GM19395 (cell line): ENCODE measurements at regions not wholly inside any gene's neighbourhood (a gene's known extent, or its start where the extent isn't known, plus 50 kb on each side); places are given as distances from the start of the nearest gene placed in this dataset.

Experiments
- ATAC-seq: cut with Tn5 transposase; IDR thresholded peaks from one replicate; pipeline ENCODE4 v1.9.1; 2021; ENCODE audit warnings: mild to moderate bottlenecking, moderate library complexity; ENCODE audit not compliant: unreplicated experiment

DNA sequence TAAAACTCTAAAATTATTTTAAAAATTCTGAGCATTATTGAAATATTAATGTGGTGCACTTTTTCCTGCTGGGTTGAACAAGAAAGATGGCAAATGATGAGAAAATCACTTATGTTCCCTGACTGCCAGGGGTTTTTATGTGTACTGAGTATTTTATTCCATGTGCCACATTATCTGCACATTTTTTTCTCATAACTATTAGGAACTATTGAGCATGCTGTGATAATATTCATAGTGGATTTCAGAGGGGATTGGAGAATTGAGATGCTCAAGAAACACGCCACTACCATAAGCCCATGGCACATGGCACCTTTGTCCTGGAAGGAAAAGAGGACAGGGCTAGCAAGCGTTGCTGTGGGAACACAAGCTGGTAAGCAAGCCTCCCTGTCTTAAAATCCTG lies 478.5 kb upstream of the GYPC start:
- no peak for ATAC-seq

DNA sequence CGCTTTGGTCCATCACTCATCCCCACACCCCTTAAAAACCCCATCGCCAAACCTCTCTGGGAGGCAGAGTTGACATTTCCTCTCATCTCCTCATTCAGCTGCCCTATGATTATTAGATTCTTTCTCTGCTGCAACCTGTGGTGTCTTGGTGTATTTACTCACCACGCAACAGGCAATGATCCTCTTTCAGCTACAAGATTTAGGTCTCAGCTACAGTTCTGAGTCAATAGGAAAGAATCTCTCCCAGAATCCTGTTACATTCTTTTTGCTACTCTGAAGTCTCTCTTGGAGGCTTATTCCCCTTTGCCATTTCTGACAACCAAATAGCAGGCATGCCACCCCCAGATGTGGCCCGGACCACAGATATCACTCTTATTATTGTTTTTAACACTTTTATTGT lies 468.3 kb upstream of the GYPC start:
- ATAC-seq: no peak

DNA sequence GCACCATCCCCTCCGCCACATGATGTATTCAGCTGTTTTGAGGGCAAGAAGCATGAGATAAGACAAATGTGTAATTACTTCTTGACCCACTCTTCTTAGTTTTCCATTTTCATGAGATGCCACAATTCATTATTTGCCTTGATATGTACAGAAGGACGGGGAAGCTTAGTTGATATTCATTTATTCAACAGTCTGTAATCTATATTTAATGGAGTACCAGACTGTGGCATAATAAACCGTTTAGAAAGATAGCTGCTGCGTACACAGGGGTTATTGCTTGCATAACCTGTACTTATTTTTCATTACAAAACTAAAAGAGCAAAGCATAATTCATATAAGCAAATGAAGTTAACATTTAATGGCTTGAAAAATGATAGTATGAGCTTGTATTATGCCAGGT lies 466.4 kb upstream of the GYPC start:
- ATAC-seq: no peak

DNA sequence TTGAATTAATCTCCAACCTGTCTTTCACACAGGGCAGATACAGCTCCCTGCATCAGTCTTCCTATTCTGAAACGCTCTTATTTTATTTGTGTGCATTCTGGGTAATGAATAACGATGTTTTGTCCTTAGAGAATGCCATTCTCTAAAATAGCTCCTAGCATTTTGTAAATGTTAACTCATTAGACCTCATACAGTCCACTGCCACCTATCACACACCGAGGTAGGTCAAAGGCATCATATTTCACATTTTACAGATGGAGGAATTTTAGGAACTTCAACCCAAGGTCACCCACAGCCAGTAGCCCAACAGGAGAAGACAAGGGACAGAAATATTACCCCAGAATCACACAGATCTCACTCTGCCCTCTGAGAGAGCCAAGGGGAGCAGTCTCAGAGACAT lies 455.4 kb upstream of the GYPC start:
- no peak for ATAC-seq

DNA sequence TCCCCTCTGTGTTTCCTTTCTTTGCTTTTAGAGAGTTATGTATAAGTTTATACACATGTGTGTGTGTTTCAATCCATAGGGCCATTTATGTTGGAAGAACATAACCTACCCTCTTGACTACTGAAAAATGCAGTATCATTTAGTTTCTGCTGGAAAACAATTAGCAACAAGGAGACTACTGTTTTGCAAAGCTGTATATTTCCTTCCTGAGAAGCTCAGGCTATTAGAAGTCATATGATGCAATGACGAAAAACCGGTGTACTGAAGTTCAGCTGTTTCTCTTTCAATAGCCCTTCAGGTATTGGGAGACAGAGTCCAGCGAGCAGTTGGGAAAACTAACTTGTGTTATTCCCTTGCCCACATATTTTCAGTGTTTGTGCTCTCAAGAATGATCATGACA lies 447.7 kb upstream of the GYPC start:
- ATAC-seq: no peak

DNA sequence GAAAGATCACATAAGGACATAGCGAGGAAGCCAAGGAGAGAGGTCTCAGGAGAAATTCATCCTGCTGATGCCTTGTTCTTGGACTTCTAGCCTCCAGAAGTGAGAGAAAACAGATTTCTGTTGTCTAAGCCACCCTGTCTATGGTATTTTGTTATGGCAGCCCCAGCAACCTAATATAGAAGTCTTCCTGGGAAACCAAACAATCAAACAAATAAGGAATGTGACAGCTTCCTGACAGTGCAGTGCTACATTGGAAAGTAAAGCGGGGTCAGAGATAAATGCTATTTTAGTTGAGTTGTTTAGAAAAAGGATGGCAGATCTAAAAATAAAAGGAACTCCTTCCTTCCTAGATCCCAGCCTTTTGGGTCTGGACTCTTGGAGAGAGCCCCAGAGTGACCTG lies 443.2 kb upstream of the GYPC start:
- no peak for ATAC-seq

DNA sequence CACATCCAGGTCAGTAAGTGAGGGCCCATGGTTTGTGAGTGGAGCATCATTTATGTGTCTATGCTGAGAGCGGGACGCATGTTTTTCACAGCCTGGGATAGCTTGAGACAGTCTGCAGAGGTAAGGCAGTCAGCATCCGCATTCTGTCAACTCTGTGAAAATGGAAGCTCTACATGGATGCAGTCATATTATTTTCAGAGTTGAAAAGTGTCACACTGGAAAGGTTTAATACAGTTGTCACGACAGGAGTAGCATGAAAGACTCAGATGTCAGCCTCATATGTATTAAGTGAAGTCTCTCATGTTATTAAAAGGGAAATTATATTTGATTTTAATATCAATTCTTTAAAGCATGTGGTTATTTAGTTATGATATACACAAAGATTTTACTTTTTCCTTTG lies 436.9 kb upstream of the GYPC start:
- ATAC-seq: no peak

DNA sequence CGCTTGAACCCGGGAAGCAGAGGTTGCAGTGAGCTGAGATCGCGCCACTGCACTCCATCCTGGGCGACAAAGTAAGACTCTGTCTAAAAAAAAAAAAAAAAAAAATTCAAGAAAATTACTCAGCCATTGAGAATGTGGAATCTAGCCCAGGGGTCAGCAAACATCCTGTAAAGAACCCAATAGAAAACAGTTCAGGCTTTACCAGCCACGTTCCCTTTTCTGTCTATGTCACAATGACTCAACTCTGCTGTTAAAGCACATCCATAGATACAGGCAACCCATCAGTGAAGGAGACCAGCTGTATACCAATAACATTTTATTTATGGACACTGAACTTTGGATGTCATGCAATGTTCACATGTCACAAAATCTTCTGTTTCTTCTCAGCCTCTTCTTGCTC lies 435.6 kb upstream of the GYPC start:
- no peak for ATAC-seq

DNA sequence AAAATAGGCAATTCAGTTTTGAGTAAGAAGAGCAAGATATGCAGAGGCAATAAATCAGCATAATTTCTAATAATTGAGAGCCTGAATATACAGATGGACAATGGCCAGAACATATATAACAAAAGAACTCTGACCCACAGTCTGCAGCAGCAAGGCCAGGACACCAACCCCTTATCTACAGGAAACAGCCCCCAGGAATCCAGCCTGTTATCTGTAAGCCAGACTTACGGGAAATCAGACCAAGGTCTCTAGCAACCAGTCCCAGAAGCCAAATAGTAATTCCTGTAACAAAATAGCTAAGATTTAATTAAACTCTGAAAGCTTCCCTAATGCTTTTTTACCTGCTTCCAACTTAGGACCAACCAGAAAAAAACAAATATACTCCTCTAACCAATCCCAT lies 434.5 kb upstream of the GYPC start:
- ATAC-seq: no peak

DNA sequence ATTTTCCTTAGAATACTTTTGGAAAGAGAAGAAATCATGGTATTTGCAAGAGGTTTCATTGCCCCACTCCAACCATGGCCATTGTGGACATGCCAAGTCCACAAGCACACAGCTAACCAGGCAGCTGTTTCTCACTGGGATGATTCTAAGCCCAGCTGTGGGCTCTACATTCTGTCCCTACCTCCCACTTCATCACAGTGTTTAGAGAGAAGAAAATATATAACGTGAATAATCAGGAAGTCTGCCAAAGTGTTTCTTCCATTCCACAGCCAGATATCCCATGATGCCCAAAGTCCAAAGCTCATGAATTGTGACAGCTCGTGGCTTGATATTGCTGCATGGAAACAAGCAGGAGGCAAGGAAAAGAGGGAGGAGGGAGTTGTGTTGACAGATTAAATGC lies 433.7 kb upstream of the GYPC start:
- no peak for ATAC-seq

DNA sequence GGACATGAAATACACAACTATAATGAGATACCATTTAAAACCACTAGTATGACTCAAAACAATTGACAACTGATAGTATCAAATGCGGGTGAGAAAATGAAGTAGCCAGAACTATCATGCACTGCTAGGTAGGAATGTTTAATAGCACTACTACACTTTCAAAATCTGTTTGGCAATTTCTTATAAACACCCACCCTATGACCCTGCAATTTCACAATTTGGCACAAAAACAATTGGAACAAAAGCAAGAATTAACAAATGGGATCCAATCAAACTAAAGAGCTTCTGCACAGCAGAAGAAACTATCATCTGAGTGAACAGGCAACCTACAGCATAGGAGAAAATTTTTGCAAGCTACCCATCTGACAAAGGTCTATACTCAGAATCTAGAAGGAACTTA lies 431.2 kb upstream of the GYPC start:
- ATAC-seq: no peak

DNA sequence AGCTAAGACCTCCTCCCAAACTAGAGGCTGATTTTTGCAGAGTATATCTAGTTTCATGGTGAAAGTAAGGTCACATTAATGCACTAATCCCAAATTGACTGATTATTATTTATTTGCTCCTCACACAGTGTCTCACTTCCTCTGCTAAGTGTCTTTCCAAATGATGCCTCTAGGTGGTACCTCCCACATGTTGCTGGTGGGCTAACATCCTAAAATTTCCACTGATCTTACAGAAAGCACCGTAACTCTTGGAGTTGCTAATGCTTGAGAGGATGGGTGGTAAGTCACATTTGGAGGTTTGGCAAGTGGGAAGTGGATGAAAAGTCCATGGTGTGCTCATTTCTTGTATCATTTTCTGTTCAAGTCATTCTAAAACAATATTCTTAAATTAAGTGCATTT lies 428.7 kb upstream of the GYPC start:
- no peak for ATAC-seq

DNA sequence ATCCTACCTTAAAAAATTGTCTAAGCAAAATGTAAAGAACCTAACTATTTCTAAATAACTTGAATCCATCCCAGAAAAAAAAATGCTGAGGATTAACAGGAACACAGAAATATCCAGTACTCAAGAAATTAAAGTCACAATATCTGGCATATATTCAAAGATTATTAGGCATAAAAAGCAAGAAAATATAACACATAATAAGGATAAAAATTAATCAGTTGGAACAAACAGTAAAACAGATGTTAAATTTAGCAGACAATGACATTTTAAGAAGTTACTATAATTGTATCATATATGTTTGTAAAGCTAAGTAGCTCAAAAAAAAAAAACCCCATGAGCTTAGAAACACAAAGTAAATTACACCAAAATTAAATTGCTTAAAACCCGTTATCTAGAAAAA lies 427.4 kb upstream of the GYPC start:
- no peak for ATAC-seq

DNA sequence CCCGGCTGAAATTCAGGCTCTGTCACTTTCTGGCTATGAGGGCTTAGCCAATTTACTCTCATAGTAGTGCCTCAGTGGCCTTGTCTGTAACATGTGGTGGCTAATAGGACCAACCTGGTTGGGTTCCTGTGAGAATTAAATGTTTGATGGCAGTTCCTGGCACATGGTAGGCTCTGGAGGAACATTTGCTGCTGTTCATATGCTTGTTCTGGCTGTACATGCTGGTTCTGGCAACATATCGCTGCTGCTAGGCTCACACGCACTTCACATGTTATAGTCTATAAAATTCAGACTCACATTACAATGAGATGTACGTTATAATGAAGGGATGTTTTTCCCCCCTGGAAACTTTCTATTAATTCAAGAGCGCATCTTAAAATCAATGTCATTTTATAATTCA lies 417.7 kb upstream of the GYPC start:
- ATAC-seq: no peak

DNA sequence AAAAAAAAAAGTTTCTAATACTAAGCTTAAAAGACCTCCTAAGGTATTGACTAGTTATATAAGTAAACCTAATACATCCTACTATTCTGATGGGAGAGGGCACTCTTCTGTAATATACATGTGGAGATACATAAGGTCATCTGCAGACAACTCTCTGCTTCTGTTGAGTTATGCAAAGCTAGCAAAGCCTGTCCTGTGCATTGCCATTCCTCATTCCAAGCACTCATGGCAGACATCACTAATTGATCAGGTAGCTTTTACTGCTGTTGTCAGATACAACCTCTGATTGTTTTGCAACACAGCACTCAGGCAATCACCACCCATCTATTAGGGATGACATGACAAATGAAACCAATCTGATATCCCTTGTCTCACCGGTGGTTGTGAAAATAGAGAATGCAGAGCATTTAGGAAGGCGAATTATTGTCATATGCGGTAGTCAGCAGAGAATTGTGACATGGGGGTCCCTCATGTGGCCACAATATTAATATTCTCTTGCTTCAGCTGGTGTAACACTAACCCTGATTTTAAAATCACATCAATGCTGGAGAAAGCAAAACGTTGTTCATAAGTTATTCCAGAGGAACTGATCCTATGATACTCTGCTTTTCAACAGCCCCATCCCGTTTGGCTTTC lies 416.5 kb upstream of the GYPC start:
- ATAC-seq: no peak

DNA sequence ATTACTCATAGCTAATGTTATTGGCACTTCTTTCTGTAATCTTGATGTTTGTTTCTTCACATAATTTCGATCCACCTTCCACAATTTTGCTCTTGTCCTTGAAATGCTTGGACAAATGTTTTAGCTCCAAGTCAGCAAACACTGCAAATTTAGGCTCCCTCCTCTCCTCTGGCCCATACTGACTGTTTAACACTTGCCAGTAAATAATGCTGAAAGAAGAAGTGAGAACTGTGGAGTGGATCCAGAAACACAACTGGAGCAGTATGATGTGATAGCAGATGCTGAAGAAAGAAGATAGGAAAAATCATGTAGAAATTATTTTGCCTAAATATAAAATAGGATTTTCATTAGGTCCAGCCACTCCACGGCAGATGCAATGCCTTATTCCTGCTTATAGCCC lies 415.0 kb upstream of the GYPC start:
- no peak for ATAC-seq

DNA sequence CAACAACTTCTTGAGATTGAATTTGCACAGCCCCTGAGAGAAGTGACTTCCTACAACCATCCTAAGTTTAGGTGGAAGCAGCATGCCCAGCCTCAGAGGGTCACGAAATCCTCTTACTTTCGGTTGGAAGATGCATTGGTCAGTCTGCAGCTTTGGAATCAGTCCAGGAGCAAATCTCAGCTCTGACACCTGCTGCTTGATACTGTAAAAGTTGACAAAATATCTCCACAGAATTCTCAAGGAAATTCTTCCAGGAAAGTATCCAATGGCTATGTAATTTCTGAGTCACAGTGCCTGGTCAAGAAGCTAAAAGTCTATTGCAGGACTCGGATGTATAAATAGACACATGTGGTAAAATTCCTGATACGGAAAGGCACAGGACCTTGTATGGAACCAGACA lies 414.5 kb upstream of the GYPC start:
- no peak for ATAC-seq

DNA sequence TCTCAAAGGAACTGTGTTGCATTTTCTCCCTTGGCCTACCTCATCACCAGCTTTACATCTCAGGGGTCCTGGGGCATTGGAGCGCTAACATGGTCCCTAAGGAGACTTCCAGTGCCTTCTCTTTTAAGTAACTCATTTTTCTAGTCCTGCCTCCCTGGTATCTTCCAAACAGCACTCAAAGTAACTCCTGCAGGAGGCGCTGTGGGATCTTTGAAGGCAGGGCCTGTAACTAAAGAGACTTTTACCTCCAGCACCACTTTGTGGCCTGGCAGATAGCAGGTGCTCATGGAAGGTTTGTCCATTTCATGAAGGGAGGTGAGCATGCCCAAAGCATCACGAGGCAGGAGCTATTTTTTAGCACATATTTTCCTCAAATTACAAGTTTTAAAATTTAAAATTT lies 411.0 kb upstream of the GYPC start:
- ATAC-seq: no peak

DNA sequence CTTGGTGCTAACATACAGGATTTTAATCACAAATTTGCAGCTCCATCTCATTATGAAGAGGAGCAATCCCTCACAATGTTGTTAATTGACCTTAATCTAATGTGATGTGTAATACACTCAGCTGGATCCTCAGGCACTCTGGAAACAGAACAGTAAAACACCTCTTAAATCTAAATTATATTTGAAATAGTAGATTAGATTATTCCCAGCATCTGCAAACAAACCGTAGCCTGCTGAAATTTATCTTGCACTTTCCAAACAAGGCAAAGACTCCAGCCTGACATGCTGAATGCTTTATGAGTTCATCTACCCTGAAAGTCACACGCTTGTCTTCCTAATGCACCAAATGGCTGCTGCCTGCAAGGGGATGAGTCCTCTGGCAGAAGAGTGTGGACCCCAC lies 402.3 kb upstream of the GYPC start:
- ATAC-seq: no peak

DNA sequence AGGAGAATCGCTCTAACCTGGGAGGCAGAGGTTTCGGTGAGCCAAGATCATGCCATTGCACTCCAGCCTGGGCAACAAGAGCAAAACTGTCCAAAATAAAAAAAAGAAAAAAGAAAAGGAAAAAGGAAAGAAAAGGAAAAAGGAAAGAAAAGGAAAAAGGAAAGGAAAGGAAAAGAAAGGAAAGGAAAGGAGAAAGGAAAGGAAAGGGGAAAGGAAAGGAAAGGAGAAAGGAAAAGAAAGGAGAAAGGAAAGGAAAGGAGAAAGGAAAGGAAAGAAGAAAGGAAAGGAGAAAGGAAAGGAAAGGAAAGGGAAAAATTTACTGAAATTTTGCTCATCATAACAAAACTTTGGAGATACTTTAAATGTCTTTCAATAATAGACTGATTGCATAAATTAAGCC lies 391.3 kb upstream of the GYPC start:
- ATAC-seq: no peak

DNA sequence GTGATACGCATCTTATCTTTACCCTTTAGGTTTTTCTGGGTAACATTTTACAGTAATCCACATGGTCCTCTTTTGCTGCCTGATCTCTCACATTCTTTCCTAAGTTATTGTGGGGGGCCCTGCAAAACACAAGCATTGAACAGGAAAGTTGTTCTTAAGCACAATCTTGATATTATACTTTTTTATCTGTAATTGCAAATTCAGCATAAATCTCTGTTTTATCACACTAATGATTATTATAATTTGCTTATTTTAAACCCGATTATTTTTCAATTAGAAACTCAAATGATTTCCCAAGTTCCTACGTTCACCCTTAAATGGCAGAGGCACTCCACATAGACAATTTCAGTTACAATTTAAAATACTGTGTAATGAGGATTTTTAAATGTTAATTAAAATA lies 386.0 kb upstream of the GYPC start:
- ATAC-seq: no peak

DNA sequence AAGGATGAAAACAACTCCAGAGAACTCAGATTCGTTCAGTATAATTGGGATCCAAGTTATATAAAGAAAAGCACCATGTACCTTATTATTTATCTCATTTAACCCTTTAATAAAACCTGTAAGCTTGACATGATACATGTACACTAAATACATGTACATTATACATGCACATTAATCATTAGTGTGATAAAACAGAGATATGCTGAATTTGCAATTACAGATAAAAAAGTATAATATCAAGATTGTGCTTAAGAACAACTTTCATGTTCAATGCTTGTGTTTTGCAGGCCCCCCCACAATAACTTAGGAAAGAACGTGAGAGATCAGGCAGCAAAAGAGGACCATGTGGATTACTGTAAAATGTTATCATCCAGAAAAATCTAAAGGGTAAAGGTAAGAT lies 385.4 kb upstream of the GYPC start:
- no peak for ATAC-seq

DNA sequence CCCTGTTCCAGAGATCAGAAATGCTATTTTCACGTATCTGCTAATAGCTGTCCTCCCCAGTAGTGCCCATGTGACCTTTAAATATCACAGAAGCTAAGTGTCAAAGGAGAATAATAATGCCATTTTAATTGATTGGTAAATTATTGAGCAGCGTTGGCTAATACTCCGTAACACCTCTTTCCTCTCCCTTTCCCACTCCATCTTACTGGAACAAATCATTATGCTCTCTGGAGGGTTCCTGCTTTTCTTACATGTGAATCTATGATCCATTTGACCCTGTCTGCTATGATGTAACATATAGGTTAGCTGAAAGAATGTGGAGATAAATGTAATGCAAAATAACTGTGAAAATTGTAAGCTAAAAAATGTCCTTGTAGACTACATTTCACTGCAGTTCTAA lies 383.6 kb upstream of the GYPC start:
- ATAC-seq: no peak

DNA sequence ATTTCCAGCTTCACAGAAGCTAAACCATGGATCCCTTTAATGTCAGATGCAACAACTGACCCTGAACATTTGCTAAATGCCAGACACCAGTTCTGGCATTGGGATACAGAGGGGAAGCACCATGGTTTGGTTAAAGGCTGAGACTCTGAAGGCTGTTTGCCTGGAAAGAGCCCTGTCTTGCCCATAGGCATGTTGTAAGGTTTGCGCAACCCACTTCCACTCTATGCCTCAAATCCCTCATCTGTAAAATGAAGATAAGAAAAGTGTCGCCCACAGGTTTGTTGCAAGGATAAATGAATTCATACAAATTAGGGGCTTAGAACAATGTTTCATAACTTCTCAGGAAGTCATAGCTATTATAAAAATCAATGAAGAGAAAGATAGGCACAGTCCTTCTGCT lies 380.9 kb upstream of the GYPC start:
- ATAC-seq: no peak
